ENCODE measurements at regions not wholly inside any gene's neighbourhood (a gene's known extent, or its start where the extent isn't known, plus 50 kb on each side); places are given as distances from the start of the nearest gene placed in this dataset.

DNA sequence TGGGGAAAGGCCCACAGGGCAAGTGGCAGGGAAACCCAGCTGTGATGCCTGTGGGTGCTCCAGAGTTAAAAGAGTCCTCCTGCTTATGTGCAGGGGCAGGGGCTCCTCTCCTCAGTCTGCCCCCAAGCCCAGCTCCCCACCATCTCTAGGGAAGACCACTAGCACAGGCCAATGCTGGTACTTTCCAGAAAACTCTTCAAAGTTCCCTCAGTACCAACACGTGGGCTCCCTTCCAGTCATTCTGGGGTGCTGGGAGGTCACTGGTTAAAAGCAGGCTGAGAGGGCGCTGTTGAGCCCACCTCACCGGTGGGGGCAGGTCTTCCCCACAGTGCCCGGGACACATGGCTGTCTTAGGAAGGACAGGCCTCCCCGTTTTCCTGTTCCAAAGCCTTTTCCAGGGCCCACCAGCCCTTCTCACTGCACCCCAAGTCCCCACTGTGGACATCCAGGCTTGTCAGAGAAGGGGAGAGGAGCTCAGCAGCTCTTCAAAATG is 154.6 kb downstream of the TRIM29 start:
- H4K20me1 ChIP-seq (ENCODE audit: insufficient read depth, low read length) = no peaks in the 10 kb centered on the region
- no peaks in the 10 kb centered on the region for H3K36me3 ChIP-seq (replicated peaks in 1 of 2; ENCODE audit: control insufficient read depth in 1 of 2, insufficient read depth in 2 of 2, low read length in 2 of 2)
- no peaks in the 10 kb centered on the region for H3K79me2 ChIP-seq (ENCODE audit: insufficient read depth, low read length)
- no peak overlapping the region for H3K27ac ChIP-seq (ENCODE audit: low read depth in 1 of 2, low read length in 2 of 2)
- H3K4me3 Mint-ChIP-seq = no peak overlapping the region
- no peaks in the 10 kb centered on the region for H3K9me3 ChIP-seq (replicated peaks in 1 of 2; ENCODE audit: control insufficient read depth in 1 of 2, insufficient read depth in 1 of 2, low read length in 2 of 2)
- no peak overlapping the region for H3K9ac ChIP-seq (ENCODE audit: insufficient read depth, low read length, poor library complexity, severe bottlenecking)
- no peak overlapping the region for H3K4me2 ChIP-seq (replicated peaks; ENCODE audit: extremely low read depth, low read length, poor library complexity, severe bottlenecking)
- TF ChIP-seq, protein P1, sequence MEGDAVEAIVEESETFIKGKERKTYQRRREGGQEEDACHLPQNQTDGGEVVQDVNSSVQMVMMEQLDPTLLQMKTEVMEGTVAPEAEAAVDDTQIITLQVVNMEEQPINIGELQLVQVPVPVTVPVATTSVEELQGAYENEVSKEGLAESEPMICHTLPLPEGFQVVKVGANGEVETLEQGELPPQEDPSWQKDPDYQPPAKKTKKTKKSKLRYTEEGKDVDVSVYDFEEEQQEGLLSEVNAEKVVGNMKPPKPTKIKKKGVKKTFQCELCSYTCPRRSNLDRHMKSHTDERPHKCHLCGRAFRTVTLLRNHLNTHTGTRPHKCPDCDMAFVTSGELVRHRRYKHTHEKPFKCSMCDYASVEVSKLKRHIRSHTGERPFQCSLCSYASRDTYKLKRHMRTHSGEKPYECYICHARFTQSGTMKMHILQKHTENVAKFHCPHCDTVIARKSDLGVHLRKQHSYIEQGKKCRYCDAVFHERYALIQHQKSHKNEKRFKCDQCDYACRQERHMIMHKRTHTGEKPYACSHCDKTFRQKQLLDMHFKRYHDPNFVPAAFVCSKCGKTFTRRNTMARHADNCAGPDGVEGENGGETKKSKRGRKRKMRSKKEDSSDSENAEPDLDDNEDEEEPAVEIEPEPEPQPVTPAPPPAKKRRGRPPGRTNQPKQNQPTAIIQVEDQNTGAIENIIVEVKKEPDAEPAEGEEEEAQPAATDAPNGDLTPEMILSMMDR (IDR thresholded peaks at IDR 0.05) = no peak
- intact Hi-C loops (cut with micrococcal nuclease) = no loop called here
- no peaks in the 10 kb centered on the region for H3K4me1 Mint-ChIP-seq
- no peak overlapping the region for H3K27ac Mint-ChIP-seq
- no peaks in the 10 kb centered on the region for H3K36me3 Mint-ChIP-seq
- H3K9me3 Mint-ChIP-seq = peaks cover 0 to 2% (median 0%) of the 10 kb centered on the region in 7 donors
- H3K4me1 ChIP-seq (ENCODE audit: control insufficient read depth in 1 of 2, insufficient read depth in 2 of 2, low read length in 2 of 2) = no peaks in the 10 kb centered on the region
- DNase-seq = no peak
- WGBS (ENCODE audit: insufficient coverage) = 57% methylated on average over 3 of the region's 5 CpGs
- H3K4me3 ChIP-seq (replicated peaks in 1 of 3; ENCODE audit: low read depth in 2 of 3, low read length in 3 of 3) = no peak overlapping the region
- H3K27me3 ChIP-seq (ENCODE audit: control insufficient read depth in 2 of 2, insufficient read depth in 2 of 2, low read length in 2 of 2) = peaks cover 0 to 2% of the 10 kb centered on the region in 2 donors
- peaks cover 9 to 20% (median 9%) of the 10 kb centered on the region in 3 donors for H3K27me3 Mint-ChIP-seq (ENCODE audit: low read depth in 3 of 3)
- H2AFZ ChIP-seq (ENCODE audit: insufficient read depth, low read depth, low read length, poor library complexity, severe bottlenecking) = no peak overlapping the region

DNA sequence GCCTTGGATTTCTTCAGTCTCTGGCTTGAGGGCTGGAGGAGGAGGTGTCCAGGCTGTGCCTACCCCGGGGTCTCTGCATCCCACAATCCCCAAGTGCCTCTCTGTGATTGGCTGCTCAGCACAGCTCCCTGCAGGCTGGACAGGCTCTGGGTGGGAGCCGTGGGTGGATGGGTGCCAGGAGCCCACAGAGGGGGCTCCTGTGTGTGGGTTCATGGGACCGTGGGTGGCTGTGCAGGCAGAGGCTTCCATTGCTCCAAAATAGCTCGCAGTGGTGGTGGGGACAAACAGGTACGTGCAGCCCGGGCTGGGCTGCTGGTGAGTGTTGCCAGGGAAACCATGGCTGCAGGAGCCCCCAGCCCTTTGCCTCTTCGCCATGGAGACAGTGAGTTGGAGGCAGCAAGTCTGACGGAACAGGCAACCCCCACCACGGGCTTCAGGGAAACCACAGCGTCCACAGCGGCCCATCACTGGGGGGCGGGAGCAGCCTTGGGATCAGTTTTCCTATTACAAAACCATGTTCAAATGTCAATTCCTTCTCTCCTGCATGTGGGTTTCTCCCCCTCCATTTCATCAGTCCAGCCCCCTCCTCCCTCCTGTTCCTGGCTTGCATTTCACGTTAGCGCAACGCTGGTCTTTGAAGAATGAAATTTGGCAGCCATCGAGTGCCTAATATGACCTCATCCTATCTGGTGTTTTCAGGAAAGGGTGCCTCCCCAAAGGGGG is 155.2 kb downstream of the TRIM29 start:
- H3K4me1 Mint-ChIP-seq = no peaks in the 10 kb centered on the region

More for the DNA sequence above, 155.2 kb downstream of the TRIM29 start:
- TF ChIP-seq, protein P1 (IDR thresholded peaks at IDR 0.05) = no peak
- Mint-ChIP-seq H3K27ac (no peak overlapping the region), H3K9me3 (peaks cover 0 to under 1% (median 0%) of the 10 kb centered on the region in 7 donors), H3K27me3 (ENCODE audit: low read depth in 3 of 3) (peaks cover 9 to 20% (median 10%) of the 10 kb centered on the region in 3 donors), H3K36me3 (no peaks in the 10 kb centered on the region), H3K4me3 (no peak overlapping the region)
- intact Hi-C loops (cut with micrococcal nuclease) = no loop called here
- 90% methylated on average over 11 of the region's 16 CpGs for WGBS (ENCODE audit: insufficient coverage)
- no peak overlapping the region for H3K9ac ChIP-seq (ENCODE audit: insufficient read depth, low read length, poor library complexity, severe bottlenecking)
- H4K20me1 ChIP-seq (ENCODE audit: insufficient read depth, low read length) = no peaks in the 10 kb centered on the region
- H3K27me3 ChIP-seq (ENCODE audit: control insufficient read depth in 2 of 2, insufficient read depth in 2 of 2, low read length in 2 of 2) = no peaks in the 10 kb centered on the region
- H2AFZ ChIP-seq (ENCODE audit: insufficient read depth, low read depth, low read length, poor library complexity, severe bottlenecking) = no peak overlapping the region
- no peak for DNase-seq
- no peaks in the 10 kb centered on the region for H3K36me3 ChIP-seq (replicated peaks in 1 of 2; ENCODE audit: control insufficient read depth in 1 of 2, insufficient read depth in 2 of 2, low read length in 2 of 2)
- H3K4me2 ChIP-seq (replicated peaks; ENCODE audit: extremely low read depth, low read length, poor library complexity, severe bottlenecking) = no peak overlapping the region
- no peak overlapping the region for H3K4me3 ChIP-seq (replicated peaks in 1 of 3; ENCODE audit: low read depth in 2 of 3, low read length in 3 of 3)
- H3K79me2 ChIP-seq (ENCODE audit: insufficient read depth, low read length) = no peaks in the 10 kb centered on the region
- H3K27ac ChIP-seq (ENCODE audit: low read depth in 1 of 2, low read length in 2 of 2) = no peak overlapping the region
- no peaks in the 10 kb centered on the region for H3K4me1 ChIP-seq (ENCODE audit: control insufficient read depth in 1 of 2, insufficient read depth in 2 of 2, low read length in 2 of 2)
- H3K9me3 ChIP-seq (replicated peaks in 1 of 2; ENCODE audit: control insufficient read depth in 1 of 2, insufficient read depth in 1 of 2, low read length in 2 of 2) = no peaks in the 10 kb centered on the region
